GM18868 (cell line): ENCODE measurements at regions not wholly inside any gene's neighbourhood (a gene's known extent, or its start where the extent isn't known, plus 50 kb on each side); places are given as distances from the start of the nearest gene placed in this dataset.

Experiments used
- ATAC-seq: cut with Tn5 transposase; IDR thresholded peaks from one replicate; pipeline ENCODE4 v1.9.1; 2021; ENCODE audit warnings: mild to moderate bottlenecking, moderate library complexity; ENCODE audit not compliant: unreplicated experiment

DNA sequence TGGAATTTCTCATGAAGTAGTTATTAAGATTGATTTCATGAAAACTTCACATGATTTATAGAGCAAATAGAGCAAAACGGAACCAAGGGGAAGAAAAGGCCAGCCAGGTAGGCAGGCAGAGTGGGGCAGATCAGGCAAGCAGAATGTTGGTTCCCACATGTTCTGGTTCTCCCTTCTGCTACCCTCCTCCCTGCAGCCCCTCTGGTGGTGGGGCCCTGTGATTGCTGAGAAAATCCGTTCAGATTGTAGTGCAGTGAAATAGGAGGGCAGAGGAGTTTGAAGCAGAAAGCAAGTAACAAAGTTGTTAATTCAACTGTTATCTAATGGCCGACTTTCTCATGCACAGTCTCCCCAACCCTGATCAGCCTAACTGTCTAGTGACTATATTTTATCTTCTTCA lies 185.3 kb downstream of the MID1IP1 start:
- ATAC-seq = no peak

DNA sequence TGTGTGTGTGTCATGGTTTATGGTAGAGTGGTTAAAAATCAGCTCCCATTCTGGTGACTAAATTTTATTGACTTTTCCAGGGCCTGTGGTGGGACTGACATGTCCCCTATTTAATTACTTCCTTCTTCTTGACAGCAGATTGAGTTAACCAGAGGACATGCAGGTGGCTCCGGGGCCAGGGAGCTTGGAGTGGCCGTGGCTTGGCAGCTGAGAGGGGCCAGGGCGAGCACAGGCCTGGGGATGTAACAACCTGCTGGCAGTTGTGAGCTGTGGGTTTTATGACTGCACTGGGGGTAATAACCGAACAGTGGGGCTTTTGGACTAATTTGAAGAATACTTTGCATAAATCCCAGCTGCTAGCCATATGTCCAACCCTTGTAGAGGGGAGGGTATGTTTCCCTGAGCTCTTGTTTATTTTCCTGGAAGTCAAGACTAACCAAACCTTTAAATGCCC lies 186.0 kb downstream of the MID1IP1 start:
- no peak for ATAC-seq

DNA sequence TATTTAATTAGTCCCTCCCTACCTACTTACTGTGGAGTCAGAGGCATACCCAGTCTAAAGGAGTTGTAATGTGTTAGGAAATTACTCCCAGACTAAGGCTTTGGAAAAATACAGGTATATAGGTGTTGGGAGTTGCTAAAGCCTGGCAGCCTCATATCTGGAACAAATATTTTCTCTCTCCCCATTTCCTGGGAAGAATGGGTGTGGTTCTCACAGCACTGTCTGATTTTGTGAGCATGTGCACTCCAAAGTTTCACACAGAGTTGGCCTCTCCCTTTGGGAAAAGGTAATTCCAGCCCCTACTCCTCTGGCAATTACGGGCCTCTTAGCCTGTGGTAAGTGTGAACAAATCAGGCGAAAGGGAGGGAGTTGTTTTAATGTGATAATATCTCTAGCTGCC lies 187.0 kb downstream of the MID1IP1 start:
- no peak for ATAC-seq

DNA sequence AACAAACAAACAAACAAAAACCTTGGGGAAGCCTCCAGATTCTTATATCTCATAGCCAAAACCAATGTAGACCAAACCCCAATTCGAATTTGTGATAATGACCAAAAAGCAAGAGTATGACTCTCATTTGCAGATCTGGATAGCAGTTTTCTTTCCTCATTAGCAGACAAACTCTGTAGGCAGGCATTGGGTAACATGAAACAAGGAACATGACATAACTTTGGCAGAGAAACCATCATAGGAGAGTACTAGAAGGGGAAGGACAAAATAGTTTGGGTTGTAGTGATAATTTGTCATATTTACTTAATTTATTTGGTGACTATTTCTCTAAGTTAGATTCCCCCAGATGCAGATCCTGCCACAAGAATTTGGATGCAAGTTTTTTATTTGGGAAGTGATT lies 187.8 kb downstream of the MID1IP1 start:
- ATAC-seq = no peak

GRCh38 chrX:38991656-38992440 lies 190.6 kb downstream of the MID1IP1 start:
- no peak for ATAC-seq

- no peak for ATAC-seq
These were observed 191.3 kb downstream of the MID1IP1 start for GRCh38 chrX:38992441-38993096.

DNA sequence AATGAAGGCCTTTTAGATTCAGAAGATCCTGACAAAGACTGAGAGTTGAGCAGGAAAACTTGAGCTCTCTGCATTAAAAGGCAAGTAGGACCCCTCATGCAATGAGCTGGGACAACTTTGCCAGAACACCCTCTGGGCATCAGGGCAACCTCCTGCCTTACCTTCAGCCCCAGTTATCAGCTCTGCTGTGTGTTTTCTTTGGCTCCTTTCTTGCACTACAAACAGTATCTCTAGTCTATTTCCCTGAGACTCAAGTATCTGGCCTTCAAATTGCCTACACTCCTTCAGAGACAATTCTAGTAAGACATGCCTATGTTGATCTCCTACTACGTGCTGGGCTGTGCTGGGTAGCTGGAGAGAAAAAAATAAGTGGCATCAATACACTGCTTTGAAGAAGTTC lies 192.2 kb downstream of the MID1IP1 start:
- no peak for ATAC-seq

DNA sequence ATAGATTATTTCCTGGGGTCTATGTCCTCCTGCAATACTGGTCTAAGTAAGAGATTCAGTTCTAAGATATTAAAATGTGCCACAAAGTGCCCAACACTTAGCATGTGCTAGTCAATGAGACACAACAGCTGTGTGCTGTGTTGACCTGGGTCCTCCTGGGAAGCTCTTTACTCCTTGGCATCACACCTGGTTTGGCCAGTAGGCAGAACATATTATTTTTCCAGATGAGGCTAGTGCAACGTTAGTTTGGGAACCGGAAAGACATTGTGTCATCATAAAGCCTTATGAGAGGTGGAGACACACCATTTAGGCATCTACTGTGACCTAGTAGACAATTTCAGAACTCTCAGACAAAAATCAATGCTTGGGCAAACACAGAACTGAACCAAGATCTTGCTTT lies 197.8 kb downstream of the MID1IP1 start:
- no peak for ATAC-seq

- no peak for ATAC-seq
These were observed 198.9 kb downstream of the MID1IP1 start for GRCh38 chrX:38999967-39000745.

DNA sequence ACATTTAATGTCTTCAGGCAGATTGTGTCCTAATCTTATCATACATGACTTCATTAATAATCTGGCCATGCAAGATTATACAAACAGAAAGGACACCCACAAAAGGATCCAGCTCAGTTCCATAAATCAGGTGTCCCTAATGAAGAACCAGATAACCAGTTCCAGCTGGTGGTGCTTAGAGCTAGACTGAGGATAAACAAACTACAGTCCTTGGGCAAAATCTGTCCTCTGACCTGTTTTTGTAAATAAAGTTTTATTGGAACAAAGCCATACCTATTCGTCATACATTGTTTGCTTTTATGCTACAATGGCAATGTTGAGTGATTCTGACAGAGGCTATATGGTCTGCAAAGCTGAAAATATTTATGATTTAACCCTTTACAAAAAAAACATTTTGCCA lies 199.5 kb downstream of the MID1IP1 start:
- ATAC-seq = no peak

- no peak for ATAC-seq
These were observed 201.2 kb downstream of the MID1IP1 start for GRCh38 chrX:39002466-39002865.

- ATAC-seq = no peak
These were observed 207.3 kb downstream of the MID1IP1 start for GRCh38 chrX:39008549-39008948.

GRCh38 chrX:39011454-39012221 lies 210.4 kb downstream of the MID1IP1 start:
- ATAC-seq = no peak

GRCh38 chrX:39012621-39013111 lies 211.4 kb downstream of the MID1IP1 start:
- no peak for ATAC-seq

DNA sequence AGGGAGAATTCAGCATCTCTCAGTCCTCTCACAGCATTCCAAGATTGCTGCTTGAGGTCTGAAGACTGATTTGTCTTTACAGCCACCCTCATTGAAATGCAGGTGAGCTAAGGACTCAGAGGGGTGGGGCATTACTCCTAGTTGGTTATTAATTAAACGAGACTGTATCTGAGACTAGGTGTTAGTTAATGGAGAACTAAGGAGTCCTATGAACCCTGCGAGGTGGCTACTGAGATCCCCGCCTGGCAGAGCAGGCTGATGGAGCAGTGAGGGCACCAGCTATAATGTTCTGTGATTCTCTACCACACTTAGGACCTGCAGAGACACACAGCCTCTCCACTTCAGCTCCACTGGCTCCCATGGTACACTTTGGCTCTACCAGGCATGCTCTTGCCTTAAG lies 215.3 kb downstream of the MID1IP1 start:
- ATAC-seq = no peak

- ATAC-seq = no peak
These were observed 215.8 kb downstream of the MID1IP1 start for GRCh38 chrX:39017077-39017476.

- no peak for ATAC-seq
These were observed 216.5 kb downstream of the MID1IP1 start for GRCh38 chrX:39017716-39018115.

- ATAC-seq = no peak
These were observed 217.3 kb downstream of the MID1IP1 start for GRCh38 chrX:39018541-39018940.

DNA sequence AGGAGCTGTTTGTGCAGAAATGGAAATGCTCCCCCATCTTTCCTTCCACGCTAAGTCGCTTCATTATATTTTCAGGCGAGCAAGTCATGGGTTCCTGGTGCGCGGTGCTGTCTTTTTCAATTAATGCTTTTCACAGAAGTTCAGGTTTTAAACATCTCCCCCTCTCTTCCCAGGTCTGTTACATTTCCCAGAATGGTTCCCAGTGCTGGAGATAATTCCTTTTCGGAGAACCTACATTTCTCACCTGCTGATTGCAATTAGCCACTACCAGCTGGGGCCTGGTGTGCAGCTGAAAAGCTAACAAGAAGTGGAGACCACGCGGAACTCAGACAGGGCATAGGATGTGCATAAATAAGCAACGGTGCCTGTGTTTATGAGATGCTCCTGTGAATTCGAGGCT lies 217.8 kb downstream of the MID1IP1 start:
- ATAC-seq = no peak

DNA sequence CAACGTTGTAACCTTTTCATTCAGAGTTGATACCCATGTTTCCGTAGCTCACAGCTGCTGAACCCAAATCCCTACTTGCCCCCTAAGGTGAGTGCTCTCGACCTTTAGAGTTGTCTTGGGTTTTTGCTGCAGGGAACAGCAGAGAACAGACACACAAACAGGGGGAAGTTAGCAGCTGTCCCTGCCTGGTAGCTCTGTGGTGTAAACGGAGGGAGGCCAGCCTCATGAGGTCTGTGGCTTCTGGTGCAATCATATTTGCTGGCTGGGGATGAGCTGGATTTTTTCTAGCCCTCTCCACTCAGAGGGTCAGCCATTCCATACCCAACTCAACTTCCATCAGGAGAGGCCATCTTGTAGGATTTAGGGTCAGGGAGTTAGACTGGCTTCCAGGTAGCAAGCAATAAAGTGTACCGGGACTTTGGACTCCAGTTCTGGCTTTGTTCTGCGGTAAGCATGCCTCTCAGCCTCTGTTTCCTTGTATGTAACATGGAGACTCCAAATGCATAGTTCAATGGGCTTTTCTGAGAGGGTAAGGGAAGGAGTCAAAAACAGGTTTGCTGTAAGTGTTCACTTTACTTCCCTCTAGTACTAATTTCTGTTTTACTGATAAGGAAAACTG lies 218.9 kb downstream of the MID1IP1 start:
- ATAC-seq = no peak
